ENCODE measurements at regions not wholly inside any gene's neighbourhood (a gene's known extent, or its start where the extent isn't known, plus 50 kb on each side); places are given as distances from the start of the nearest gene placed in this dataset.

- DNase-seq (ENCODE audit: extremely low spot score), result no peak
- TF ChIP-seq EP300 (IDR thresholded peaks at IDR 0.05), result no peak
- no peak for TF ChIP-seq CTCF (IDR thresholded peaks at IDR 0.05)
- no peak for TF ChIP-seq POLR2A (IDR thresholded peaks at IDR 0.05; ENCODE audit: low read depth)
- TF ChIP-seq POLR2AphosphoS5 (IDR thresholded peaks at IDR 0.05), result no peak
- H3K4me1 ChIP-seq, result no peaks in the 10 kb centered on the region
- no peaks in the 10 kb centered on the region for H3K27me3 ChIP-seq
- H3K36me3 ChIP-seq, result no peaks in the 10 kb centered on the region
- no peak overlapping the region for H3K27ac ChIP-seq (replicated peaks in 1 of 4)
- WGBS, result 88% methylated on average over 4 of the region's 4 CpGs
- intact Hi-C loops (cut with DNase I), result no loop called here
- H3K9me3 ChIP-seq, result peaks cover 0 to 5% (median under 1%) of the 10 kb centered on the region in 4 donors
- H3K4me3 ChIP-seq, result no peak overlapping the region
Measured at GRCh38 chr13:71034018-71034417, 833.0 kb downstream of the DACH1 start.

- Histone ChIP-seq H3K4me3 (no peak overlapping the region), H3K27me3 (no peaks in the 10 kb centered on the region), H3K9me3 (peaks cover 0 to 11% (median 6%) of the 10 kb centered on the region in 4 donors), H3K4me1 (no peaks in the 10 kb centered on the region), H3K36me3 (no peaks in the 10 kb centered on the region), H3K27ac (replicated peaks in 1 of 4) (no peak overlapping the region)
- TF ChIP-seq CTCF (IDR thresholded peaks at IDR 0.05), result no peak
- no peak for TF ChIP-seq POLR2AphosphoS5 (IDR thresholded peaks at IDR 0.05)
- TF ChIP-seq POLR2A (IDR thresholded peaks at IDR 0.05; ENCODE audit: low read depth), result no peak
- TF ChIP-seq EP300 (IDR thresholded peaks at IDR 0.05), result no peak
- DNase-seq (ENCODE audit: extremely low spot score), result no peak
- intact Hi-C loops (cut with DNase I), result no loop called here
Measured at GRCh38 chr13:71033026-71033425, 834.0 kb downstream of the DACH1 start.

- no peaks in the 10 kb centered on the region for H3K4me1 ChIP-seq
- intact Hi-C loops (cut with DNase I), result no loop called here
- DNase-seq (ENCODE audit: extremely low spot score), result no peak
- WGBS, result 41% methylated on average over 6 of the region's 6 CpGs
- no peaks in the 10 kb centered on the region for H3K27me3 ChIP-seq
- H3K36me3 ChIP-seq, result no peaks in the 10 kb centered on the region
- no peak for TF ChIP-seq CTCF (IDR thresholded peaks at IDR 0.05)
- no peak for TF ChIP-seq POLR2A (IDR thresholded peaks at IDR 0.05; ENCODE audit: low read depth)
- no peak for TF ChIP-seq EP300 (IDR thresholded peaks at IDR 0.05)
- TF ChIP-seq POLR2AphosphoS5 (IDR thresholded peaks at IDR 0.05), result no peak
- H3K9me3 ChIP-seq, result peaks cover 0 to 11% (median 9%) of the 10 kb centered on the region in 4 donors
- no peak overlapping the region for H3K27ac ChIP-seq (replicated peaks in 1 of 4)
- no peak overlapping the region for H3K4me3 ChIP-seq
Measured at GRCh38 chr13:71030784-71031183, 836.2 kb downstream of the DACH1 start.

GRCh38 chr13:71028884-71029283 is 838.1 kb downstream of the DACH1 start:
- DNase-seq (ENCODE audit: extremely low spot score), result no peak
- Histone ChIP-seq H3K4me1 (no peaks in the 10 kb centered on the region), H3K4me3 (no peak overlapping the region), H3K27me3 (no peaks in the 10 kb centered on the region), H3K9me3 (peaks cover 0 to 11% (median 9%) of the 10 kb centered on the region in 4 donors), H3K27ac (replicated peaks in 1 of 4) (no peak overlapping the region), H3K36me3 (no peaks in the 10 kb centered on the region)
- TF ChIP-seq EP300 (IDR thresholded peaks at IDR 0.05), result no peak
- WGBS, result 44% methylated on average over 1 of the region's 1 CpG
- intact Hi-C loops (cut with DNase I), result no loop called here

GRCh38 chr13:71021825-71022422 is 845.1 kb downstream of the DACH1 start:
- DNase-seq (ENCODE audit: extremely low spot score), result no peak
- H3K27me3 ChIP-seq, result no peaks in the 10 kb centered on the region
- intact Hi-C loops (cut with DNase I), result no loop called here
- no peak overlapping the region for H3K4me3 ChIP-seq
- H3K9me3 ChIP-seq, result no peaks in the 10 kb centered on the region
- TF ChIP-seq POLR2A (IDR thresholded peaks at IDR 0.05; ENCODE audit: low read depth) (no peak), POLR2AphosphoS5 (IDR thresholded peaks at IDR 0.05) (no peak), EP300 (IDR thresholded peaks at IDR 0.05) (no peak), CTCF (IDR thresholded peaks at IDR 0.05) (no peak)
- no peaks in the 10 kb centered on the region for H3K36me3 ChIP-seq
- WGBS, result 83% methylated on average over 10 of the region's 10 CpGs
- H3K4me1 ChIP-seq, result no peaks in the 10 kb centered on the region
- no peak overlapping the region for H3K27ac ChIP-seq (replicated peaks in 1 of 4)

Measured in esophagus muscularis mucosa (tissue), 4 donors.